Spleen (tissue), 7 donors: ENCODE measurements at regions not wholly inside any gene's neighbourhood (a gene's known extent, or its start where the extent isn't known, plus 50 kb on each side); places are given as distances from the start of the nearest gene placed in this dataset.

Source experiments
- CTCF ChIP-seq, 11 experiments: fragments of 200-600 bp in 7 of 11; fragments of 450-650 bp in 4 of 11; sonication (generic) in 4 of 11; IDR thresholded peaks in 8 of 11; conservative IDR thresholded peaks in 3 of 11; 1 replicate in 7 of 11; 2 replicates in 4 of 11; pipeline versions ENCODE4 v1.4.0 to v1.8.0; 2016 to 2021; ENCODE audit warnings: antibody characterized with exemption in 11 of 11, inconsistent platforms in 4 of 11, mild to moderate bottlenecking in 1 of 11
- POLR2A ChIP-seq, 3 donors: fragments of 450-650 bp; IDR thresholded peaks; one replicate each; pipeline ENCODE4 v1.5.1; 2017; ENCODE audit warnings: antibody characterized with exemption in 3 of 3, mild to moderate bottlenecking in 1 of 3
- POLR2AphosphoS5 ChIP-seq, 3 donors: sonication (generic); formaldehyde crosslinking; IDR thresholded peaks; one replicate each; pipeline ENCODE4 v1.5.1; 2017; ENCODE audit warnings: antibody characterized with exemption in 3 of 3
- donor health status: DM: no; HTN: no; CAD: no; lungs with moderate emphysema.
- donor health status: DM: no; HTN: no; CAD: no.
- donor health status: DM: no; HTN: no; CAD: no.

- no peak for TF ChIP-seq CTCF (IDR thresholded peaks at IDR 0.05 in 8 of 11, conservative IDR thresholded peaks at IDR 0.05 in 3 of 11)
- no peak for TF ChIP-seq POLR2A (IDR thresholded peaks at IDR 0.05)
- TF ChIP-seq POLR2AphosphoS5 (IDR thresholded peaks at IDR 0.05) = no peak
Observed at GRCh38 chr7:82593780-82594179, 150.2 kb upstream of the CACNA2D1 start.
